Upper lobe of left lung (tissue), 6 donors: ENCODE measurements at regions not wholly inside any gene's neighbourhood (a gene's known extent, or its start where the extent isn't known, plus 50 kb on each side); places are given as distances from the start of the nearest gene placed in this dataset.
"Not testable (repeated sequence)": the region's sequence is repeated elsewhere in the genome, so short reads cannot be mapped to it uniquely, and the experiment has no call there.

ENCODE experiments used
- ATAC-seq, 2 donors: fragments of 200-7000 bp; cut with Tn5 transposase; one replicate each; pipeline ENCODE4 v1.9.1; 2022; ENCODE audit warnings: mild to moderate bottlenecking in 2 of 2, moderate library complexity in 2 of 2; ENCODE audit not compliant: low FRiP score in 2 of 2
- DNase-seq, 2 donors: peaks; one replicate each; pipeline ENCODE4 v3.0.0-alpha.2; 2019 to 2020
- H3K27ac ChIP-seq, 4 donors: fragments of 200-600 bp; sonication (generic); one replicate each; pipeline ENCODE4 v1.5.1; 2016 to 2019
- H3K27me3 ChIP-seq, 4 donors: fragments of 200-600 bp; sonication (generic); one replicate each; pipeline ENCODE4 v1.5.1; 2017 to 2019
- H3K36me3 ChIP-seq, 4 donors: fragments of 200-600 bp; sonication (generic); one replicate each; pipeline ENCODE4 v1.5.1; 2016 to 2019
- H3K4me1 ChIP-seq, 4 donors: fragments of 200-600 bp; sonication (generic); one replicate each; pipeline ENCODE4 v1.5.1; 2018 to 2019
- H3K4me3 ChIP-seq, 4 donors: fragments of 200-600 bp; sonication (generic); one replicate each; pipeline ENCODE4 v1.5.1; 2017 to 2019; ENCODE audit warnings: mild to moderate bottlenecking in 2 of 4, moderate library complexity in 1 of 4
- H3K9me3 ChIP-seq, 4 donors: fragments of 200-600 bp; sonication (generic); one replicate each; pipeline ENCODE4 v1.5.1; 2018 to 2019
- CTCF ChIP-seq, 6 experiments: fragments of 450-650 bp in 4 of 6; fragments of 200-600 bp in 2 of 6; sonication (generic) in 2 of 6; IDR thresholded peaks; one replicate each; pipeline ENCODE4 v1.5.1; 2016 to 2019; ENCODE audit warnings: antibody characterized with exemption in 6 of 6
- EP300 ChIP-seq, 4 donors: sonication (generic); formaldehyde crosslinking; IDR thresholded peaks; one replicate each; pipeline ENCODE4 v1.5.1; 2017; ENCODE audit warnings: antibody characterized with exemption in 4 of 4, control low read depth in 2 of 4
- POLR2A ChIP-seq, 4 donors: fragments of 450-650 bp; IDR thresholded peaks; one replicate each; pipeline ENCODE4 v1.5.1; 2016 to 2017; ENCODE audit warnings: antibody characterized with exemption in 4 of 4, mild to moderate bottlenecking in 2 of 4
- POLR2AphosphoS5 ChIP-seq, 2 donors: sonication (generic); formaldehyde crosslinking; IDR thresholded peaks; one replicate each; pipeline ENCODE4 v1.5.1; 2017; ENCODE audit warnings: antibody characterized with exemption in 2 of 2
- WGBS, 2 donors: methylation state at CpG; one replicate each; pipeline ENCODE4 v1.1.5; 2017 to 2018; 5-methylcytosine and 5-hydroxymethylcytosine counted together
- donor health status: DM: no; HTN: no; CAD: no; lungs with moderate emphysema.
- donor health status: DM: no; HTN: yes; CAD: no; lungs with severe emphysema.

- TF ChIP-seq EP300 (IDR thresholded peaks at IDR 0.05) (no peak), POLR2AphosphoS5 (IDR thresholded peaks at IDR 0.05) (no peak), CTCF (IDR thresholded peaks at IDR 0.05) (no peak), POLR2A (IDR thresholded peaks at IDR 0.05) (no peak)
- H3K9me3 ChIP-seq, result no peaks in the 10 kb centered on the region
- H3K4me3 ChIP-seq, result no peak overlapping the region
- WGBS, 2 donors, result 38 to 41% methylated on average over 2 of the region's 2 CpGs
- H3K27ac ChIP-seq, result no peak overlapping the region
- no peaks in the 10 kb centered on the region for H3K4me1 ChIP-seq
- DNase-seq (no peak), ATAC-seq (no peak)
- no peaks in the 10 kb centered on the region for H3K27me3 ChIP-seq
- no peaks in the 10 kb centered on the region for H3K36me3 ChIP-seq
These were observed 154.6 kb downstream of the MTX2 start for GRCh38 chr2:176423819-176424218.

- TF ChIP-seq POLR2A (IDR thresholded peaks at IDR 0.05) (no peak), POLR2AphosphoS5 (IDR thresholded peaks at IDR 0.05) (no peak), CTCF (IDR thresholded peaks at IDR 0.05) (no peak), EP300 (IDR thresholded peaks at IDR 0.05) (no peak)
- H3K9me3 ChIP-seq, result no peaks in the 10 kb centered on the region
- ATAC-seq (no peak), DNase-seq (no peak)
- WGBS, 2 donors, result 51 to 53% methylated on average over 2 of the region's 2 CpGs
- H3K4me1 ChIP-seq, result no peaks in the 10 kb centered on the region
- no peak overlapping the region for H3K4me3 ChIP-seq
- H3K36me3 ChIP-seq, result no peaks in the 10 kb centered on the region
- no peaks in the 10 kb centered on the region for H3K27me3 ChIP-seq
- H3K27ac ChIP-seq, result no peak overlapping the region
These were observed 155.5 kb downstream of the MTX2 start for GRCh38 chr2:176424746-176425145.

- no peaks in the 10 kb centered on the region for H3K9me3 ChIP-seq
- no peak overlapping the region for H3K27ac ChIP-seq
- no peaks in the 10 kb centered on the region for H3K36me3 ChIP-seq
- 88 to 92% methylated on average over 2 of the region's 2 CpGs for whole genome bisulfite sequencing, 2 donors
- ATAC-seq, result no peak
- H3K4me1 ChIP-seq, result no peaks in the 10 kb centered on the region
- no peak for DNase-seq
- TF ChIP-seq CTCF (IDR thresholded peaks at IDR 0.05), result no peak
- no peaks in the 10 kb centered on the region for H3K27me3 ChIP-seq
- H3K4me3 ChIP-seq, result no peak overlapping the region
These were observed 158.3 kb downstream of the MTX2 start for GRCh38 chr2:176427549-176427948.

GRCh38 chr2:176428944-176429469, 159.8 kb downstream of the MTX2 start:
- H3K36me3 ChIP-seq, H3K4me1 ChIP-seq, H3K27ac ChIP-seq, H3K27me3 ChIP-seq, H3K4me3 ChIP-seq, H3K9me3 ChIP-seq, DNase-seq, ATAC-seq: not testable (repeated sequence)
- 76 to 78% methylated on average over 5 of the region's 5 CpGs for WGBS, 2 donors

- H3K27me3 ChIP-seq, result no peaks in the 10 kb centered on the region
- no peak for DNase-seq
- peaks cover 0 to 5% (median 0%) of the 10 kb centered on the region in 4 donors for H3K9me3 ChIP-seq
- TF ChIP-seq POLR2A (IDR thresholded peaks at IDR 0.05) (no peak), EP300 (IDR thresholded peaks at IDR 0.05) (no peak), POLR2AphosphoS5 (IDR thresholded peaks at IDR 0.05) (no peak), CTCF (IDR thresholded peaks at IDR 0.05) (no peak)
- ATAC-seq, result no peak
- no peaks in the 10 kb centered on the region for H3K4me1 ChIP-seq
- no peaks in the 10 kb centered on the region for H3K36me3 ChIP-seq
- no peak overlapping the region for H3K4me3 ChIP-seq
- 74 to 79% methylated on average over 2 of the region's 2 CpGs for WGBS, 2 donors
- H3K27ac ChIP-seq, result no peak overlapping the region
These were observed 163.2 kb downstream of the MTX2 start for GRCh38 chr2:176432434-176432833.
